ENCODE measurements at regions not wholly inside any gene's neighbourhood (a gene's known extent, or its start where the extent isn't known, plus 50 kb on each side); places are given as distances from the start of the nearest gene placed in this dataset.

DNA sequence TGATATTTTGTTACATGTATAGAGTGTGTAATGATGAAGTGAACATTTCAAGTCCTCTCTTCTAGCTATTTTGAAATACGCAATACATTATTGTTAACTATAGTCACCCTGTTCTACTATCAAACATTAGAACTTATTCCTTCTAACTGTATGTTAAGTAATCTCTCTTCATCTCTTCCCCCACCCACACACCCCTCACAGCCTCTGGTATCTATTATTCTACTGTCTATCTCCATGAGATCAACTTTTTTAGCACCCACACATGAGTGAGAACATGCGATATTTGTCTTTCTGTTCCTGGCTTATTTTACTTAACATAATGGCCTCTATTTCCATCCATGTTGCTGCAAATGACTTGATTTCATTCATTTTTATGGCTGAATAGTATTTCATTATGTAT lies 57.7 kb upstream of the EGR2 start:
- BruUV-seq (replicated peaks) = no TSS peak
- H3K9ac ChIP-seq (replicated peaks; ENCODE audit: extremely low read depth, insufficient read depth, low read length) = no peak overlapping the region
- no peak overlapping the region for H3K4me3 ChIP-seq (replicated peaks in 1 of 3; ENCODE audit: insufficient read depth in 1 of 3, low read depth in 1 of 3, low read length in 3 of 3)
- dilution Hi-C loops (cut with MboI; ENCODE audit: extremely low pct_ligation_motif_present, low sequenced_read_pairs) = no loop called here
- no peak overlapping the region for H3K4me2 ChIP-seq (ENCODE audit: insufficient read depth, low read length)
- DNase-seq (ENCODE audit: low read depth, low spot score) = no peak
- H3K9me3 ChIP-seq (replicated peaks; ENCODE audit: control insufficient read depth, insufficient read depth, low read length) = no peaks in the 10 kb centered on the region
- H3K27me3 ChIP-seq (ENCODE audit: control insufficient read depth in 2 of 2, insufficient read depth in 2 of 2, low read length in 2 of 2) = no peaks in the 10 kb centered on the region
- no peaks in the 10 kb centered on the region for H3K9me1 ChIP-seq (replicated peaks; ENCODE audit: control insufficient read depth, extremely low read depth, insufficient read depth, low read length)
- no peak overlapping the region for H3K27ac ChIP-seq (ENCODE audit: insufficient read depth, low read depth, low read length)
- H3K4me1 ChIP-seq (ENCODE audit: control insufficient read depth, extremely low read depth, insufficient read depth, low read length) = no peaks in the 10 kb centered on the region
- ChIA-PET CTCF (no interaction called here), POLR2A (no interaction called here)
- FAIRE-seq = no peak
- TF ChIP-seq, protein P1, sequence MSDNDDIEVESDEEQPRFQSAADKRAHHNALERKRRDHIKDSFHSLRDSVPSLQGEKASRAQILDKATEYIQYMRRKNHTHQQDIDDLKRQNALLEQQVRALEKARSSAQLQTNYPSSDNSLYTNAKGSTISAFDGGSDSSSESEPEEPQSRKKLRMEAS (IDR thresholded peaks at IDR 0.05; ENCODE audit: insufficient read depth, insufficient read length) = no peak
- TF ChIP-seq POLR2A (IDR thresholded peaks at IDR 0.05; ENCODE audit: low read depth, low read length) (no peak), FOS (IDR thresholded peaks at IDR 0.05; ENCODE audit: borderline replicate concordance, insufficient read depth, low read length) (no peak), GATA2 (IDR thresholded peaks at IDR 0.05; ENCODE audit: insufficient read depth, insufficient read length, low read depth, low read length) (no peak), POLR2AphosphoS5 (IDR thresholded peaks at IDR 0.05; ENCODE audit: insufficient read depth, low read depth, low read length) (no peak), EZH2 (IDR thresholded peaks at IDR 0.05; ENCODE audit: borderline replicate concordance, low read depth, low read length, severe bottlenecking) (no peak), MYC (IDR thresholded peaks at IDR 0.05; ENCODE audit: low read depth, low read length) (no peak), JUN (IDR thresholded peaks at IDR 0.05; ENCODE audit: borderline replicate concordance, insufficient read depth, insufficient read length, low read depth) (no peak)
- TF ChIP-seq, protein P2, sequence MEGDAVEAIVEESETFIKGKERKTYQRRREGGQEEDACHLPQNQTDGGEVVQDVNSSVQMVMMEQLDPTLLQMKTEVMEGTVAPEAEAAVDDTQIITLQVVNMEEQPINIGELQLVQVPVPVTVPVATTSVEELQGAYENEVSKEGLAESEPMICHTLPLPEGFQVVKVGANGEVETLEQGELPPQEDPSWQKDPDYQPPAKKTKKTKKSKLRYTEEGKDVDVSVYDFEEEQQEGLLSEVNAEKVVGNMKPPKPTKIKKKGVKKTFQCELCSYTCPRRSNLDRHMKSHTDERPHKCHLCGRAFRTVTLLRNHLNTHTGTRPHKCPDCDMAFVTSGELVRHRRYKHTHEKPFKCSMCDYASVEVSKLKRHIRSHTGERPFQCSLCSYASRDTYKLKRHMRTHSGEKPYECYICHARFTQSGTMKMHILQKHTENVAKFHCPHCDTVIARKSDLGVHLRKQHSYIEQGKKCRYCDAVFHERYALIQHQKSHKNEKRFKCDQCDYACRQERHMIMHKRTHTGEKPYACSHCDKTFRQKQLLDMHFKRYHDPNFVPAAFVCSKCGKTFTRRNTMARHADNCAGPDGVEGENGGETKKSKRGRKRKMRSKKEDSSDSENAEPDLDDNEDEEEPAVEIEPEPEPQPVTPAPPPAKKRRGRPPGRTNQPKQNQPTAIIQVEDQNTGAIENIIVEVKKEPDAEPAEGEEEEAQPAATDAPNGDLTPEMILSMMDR (IDR thresholded peaks at IDR 0.05; ENCODE audit: extremely low read depth in 1 of 2, insufficient read depth in 1 of 2, low read depth in 1 of 2, low read length in 2 of 2) = no peak
- intact Hi-C loops (cut with micrococcal nuclease) = no loop called here
- H2AFZ ChIP-seq (ENCODE audit: low read depth, low read length) = no peak overlapping the region
- no peaks in the 10 kb centered on the region for H3K36me3 ChIP-seq (ENCODE audit: control insufficient read depth in 2 of 2, extremely low read depth in 1 of 2, insufficient read depth in 2 of 2, low read length in 2 of 2)
- no peaks in the 10 kb centered on the region for H3K79me2 ChIP-seq (ENCODE audit: control insufficient read depth, insufficient read depth, low read length)
- no peaks in the 10 kb centered on the region for H4K20me1 ChIP-seq (replicated peaks; ENCODE audit: control insufficient read depth, extremely low read depth, insufficient read depth, low read length)

All from endothelial cell of umbilical vein (primary cell).